GM19238 (cell line): ENCODE measurements at regions not wholly inside any gene's neighbourhood (a gene's known extent, or its start where the extent isn't known, plus 50 kb on each side); places are given as distances from the start of the nearest gene placed in this dataset.
A peak's percentile ranks its signal among the peaks of the same experiment; 100 is the strongest.

Experiments used
- DNase-seq: peaks from one replicate; pipeline ENCODE4 v3.0.0; 2011; ENCODE audit warnings: low spot score; ENCODE audit not compliant: insufficient read length

- no peak for DNase-seq
Measured at GRCh38 chr16:85307552-85308364, 195.5 kb upstream of the CIBAR2 start.

DNA sequence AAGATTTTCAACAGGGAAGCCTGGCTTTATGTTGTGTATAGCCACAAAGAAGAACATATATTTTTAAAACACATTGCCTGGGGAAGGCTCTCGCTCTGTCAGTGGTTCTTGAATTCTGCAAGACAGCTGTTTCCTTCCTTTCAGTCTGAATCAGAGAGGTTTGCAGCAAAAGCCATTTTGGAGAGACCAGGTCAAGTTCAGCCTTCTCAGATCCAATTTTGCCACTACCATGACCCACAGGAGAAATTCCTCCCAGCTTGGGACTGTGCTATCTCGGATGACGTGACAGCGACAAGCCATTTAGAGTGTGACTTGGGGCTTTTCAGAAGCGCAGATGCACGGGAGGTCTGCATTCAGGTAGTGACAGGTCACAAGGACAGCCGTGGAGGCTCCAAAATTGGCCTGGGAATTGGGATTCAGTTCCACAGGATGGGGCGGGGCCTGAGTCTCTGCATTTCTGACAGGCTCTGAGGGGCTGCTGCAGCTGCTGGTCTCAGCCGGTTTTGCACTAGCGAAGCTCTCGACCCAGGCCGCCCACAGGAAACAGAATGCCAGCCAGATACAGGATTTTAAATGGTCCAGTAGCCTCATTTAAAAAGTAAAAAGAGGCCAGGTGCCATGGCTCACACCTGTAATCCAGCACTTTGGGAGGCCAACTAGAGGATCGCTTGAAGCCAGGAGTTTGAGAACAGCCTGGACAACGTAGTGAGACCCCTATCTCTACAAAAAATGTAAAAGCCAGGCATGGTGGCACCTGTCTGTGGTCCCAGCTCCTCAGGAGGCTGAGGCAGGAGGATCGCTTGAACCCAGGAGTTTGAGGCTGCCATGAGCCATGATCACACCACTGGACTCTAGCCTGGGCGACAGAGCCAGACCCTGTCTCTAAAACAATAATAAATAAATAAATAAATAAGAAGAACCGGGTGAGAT, 196.6 kb upstream of the CIBAR2 start:
- no peak for DNase-seq

DNA sequence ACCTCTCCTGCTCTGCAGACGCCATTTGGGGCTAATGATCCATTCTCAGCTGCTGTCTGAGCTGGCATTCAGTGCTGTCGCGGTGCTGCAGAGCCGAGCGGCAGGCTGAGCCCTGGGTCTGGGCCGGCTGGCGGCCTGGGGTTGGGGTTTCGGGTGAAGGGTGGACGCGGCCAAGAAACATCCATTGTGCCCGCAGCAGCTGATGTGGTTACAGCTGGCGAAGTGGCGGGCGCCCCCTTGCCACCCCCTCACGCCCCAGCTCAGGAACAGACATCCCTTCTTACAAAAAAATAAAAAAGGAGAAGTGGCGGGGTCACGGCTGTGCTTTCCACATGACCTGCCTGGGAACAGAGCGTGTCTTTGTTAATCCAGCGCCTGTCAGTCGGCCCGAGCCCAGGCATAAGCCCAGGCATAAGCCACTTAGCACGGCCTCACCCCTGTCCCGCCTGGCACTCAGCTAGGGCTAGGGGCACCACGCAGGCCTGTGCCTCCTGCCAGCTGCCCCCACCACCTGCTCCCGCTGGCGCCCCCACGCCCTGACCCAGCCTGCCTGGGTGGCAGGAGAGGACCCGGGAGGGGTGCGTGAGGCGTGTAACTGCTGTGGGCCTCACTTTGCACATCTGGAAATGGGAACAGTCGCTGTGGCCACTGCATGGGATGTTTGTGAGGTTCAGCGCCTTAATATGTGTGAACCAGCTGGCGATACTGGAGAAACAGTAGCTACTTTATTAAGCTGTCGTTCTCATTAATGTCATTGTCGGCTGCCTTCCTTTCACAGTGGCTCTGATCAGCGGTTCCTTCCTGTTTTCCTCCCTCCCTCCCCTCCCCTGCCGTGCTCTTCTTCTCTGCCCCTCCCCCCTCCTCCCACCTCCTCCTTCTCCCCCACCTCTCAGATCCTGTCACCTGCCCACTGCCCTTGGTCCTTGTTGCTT, 197.7 kb upstream of the CIBAR2 start:
- DNase-seq = no peak

DNA sequence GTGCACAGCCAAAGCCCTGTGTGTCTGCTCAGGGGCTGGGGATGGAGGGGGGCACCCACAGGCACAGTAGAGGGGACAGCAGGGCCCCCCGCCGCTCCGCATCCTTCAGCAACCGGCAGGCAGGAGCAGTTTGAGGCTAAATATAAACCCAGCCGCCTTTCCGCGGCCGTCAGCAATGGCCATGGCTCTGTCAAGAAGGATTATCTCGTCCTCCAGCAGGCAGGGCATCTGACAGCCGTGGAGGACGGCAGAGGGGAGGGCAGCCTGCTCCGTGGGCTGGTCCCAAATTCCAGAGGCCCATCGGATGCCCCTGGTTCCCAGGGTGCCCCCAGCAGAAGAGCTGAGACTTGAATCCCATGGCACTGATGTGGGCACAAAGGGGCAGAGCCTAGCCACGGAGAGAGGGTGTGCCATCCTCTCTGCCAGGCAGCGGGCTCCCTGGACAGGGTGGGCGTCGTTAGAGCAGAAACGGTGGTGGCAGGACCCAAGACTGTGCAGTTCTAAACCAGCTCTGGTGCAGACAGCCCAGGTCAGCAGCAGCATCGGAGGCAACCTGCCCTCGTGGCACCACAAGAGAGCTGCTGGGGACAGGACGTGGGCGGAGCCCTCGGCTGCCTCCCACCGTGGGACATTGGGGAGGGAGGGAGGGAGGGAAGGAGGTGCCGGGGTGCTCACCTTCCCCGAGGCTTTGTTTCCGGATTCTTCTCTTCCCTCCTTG, 198.8 kb upstream of the CIBAR2 start:
- DNase-seq = no peak

DNA sequence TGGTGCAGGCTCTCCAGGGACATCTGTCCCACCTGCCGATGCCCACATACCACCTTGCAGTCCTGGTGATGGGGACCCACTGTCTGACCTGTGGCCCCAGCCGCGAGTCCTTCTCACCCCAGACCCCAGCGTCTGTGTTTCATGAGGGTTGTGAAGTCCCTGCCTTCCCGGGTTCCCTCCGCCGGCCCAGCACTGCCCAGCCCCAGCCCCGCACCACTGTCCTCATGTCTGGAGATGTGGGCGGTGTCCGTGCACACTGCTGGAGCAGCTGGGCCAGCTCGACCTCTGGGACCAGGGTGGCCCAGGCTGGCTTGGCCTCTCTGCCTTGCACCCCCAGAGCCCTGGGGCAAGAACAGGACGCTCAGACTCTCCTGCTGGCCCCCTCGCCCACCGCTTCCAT, 199.5 kb upstream of the CIBAR2 start:
- DNase-seq = no peak

DNA sequence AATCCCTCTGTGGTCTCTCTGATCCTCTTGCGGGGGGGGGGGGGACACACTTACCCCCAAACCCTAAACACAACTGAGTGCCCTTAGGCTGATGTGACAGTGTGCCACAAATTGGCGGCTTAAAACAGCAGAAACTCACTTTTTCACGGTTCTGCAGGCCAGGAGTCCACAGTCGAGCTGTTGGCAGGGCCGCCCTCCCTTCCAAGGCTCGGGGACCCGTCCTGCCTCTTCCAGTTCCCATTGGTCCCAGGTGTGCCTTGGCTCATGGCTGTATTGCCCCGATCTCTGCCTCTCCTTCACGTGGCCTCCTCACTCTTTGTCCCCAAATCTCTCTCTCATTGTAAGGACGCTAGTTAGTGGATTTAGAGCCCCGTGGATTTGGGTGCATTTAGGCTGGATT, 199.9 kb upstream of the CIBAR2 start:
- DNase-seq = no peak

DNA sequence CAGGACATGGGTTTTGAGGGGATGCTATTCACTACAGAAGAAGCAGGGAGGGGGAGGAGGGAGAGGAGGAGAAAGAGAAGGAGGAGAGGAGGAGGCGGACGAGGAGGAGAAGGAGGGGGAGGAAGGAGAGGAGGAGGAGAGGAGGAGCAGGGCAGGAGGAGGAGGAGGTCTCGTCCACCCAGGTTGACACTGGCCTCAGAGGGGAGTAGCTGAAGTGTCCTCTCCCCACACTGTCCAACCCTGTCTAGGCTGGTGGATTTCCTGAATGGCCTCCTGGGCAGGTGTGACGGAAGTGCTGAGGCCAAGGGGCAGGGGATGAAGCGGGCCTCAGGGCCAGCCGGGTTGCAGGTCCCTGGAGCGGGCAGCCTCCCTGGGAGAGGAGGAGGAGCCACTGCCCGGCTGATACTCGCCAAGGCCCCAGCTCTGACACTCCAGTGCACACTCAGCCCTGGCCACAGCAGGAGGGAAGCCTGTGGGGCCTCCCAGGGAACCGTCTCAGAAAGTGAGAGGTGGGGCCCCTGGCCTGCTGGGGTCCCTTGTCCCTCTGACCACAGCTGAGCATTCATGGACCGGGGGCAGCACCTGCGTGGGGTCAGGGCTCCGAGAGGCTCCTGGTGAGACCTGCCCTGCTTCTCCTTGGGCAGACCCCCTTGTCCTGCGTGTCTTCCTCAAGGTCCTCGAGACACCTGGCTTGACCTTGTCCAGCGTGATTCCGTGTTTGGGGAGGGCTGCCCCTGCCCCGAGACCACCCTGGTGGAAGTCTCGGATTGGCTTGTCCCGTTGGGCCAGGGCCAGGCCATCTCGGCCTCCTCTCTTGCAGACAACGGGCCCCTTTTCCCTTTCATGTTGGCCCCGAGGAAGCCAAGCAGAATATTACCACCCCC, 200.6 kb upstream of the CIBAR2 start:
- DNase-seq = no peak

DNA sequence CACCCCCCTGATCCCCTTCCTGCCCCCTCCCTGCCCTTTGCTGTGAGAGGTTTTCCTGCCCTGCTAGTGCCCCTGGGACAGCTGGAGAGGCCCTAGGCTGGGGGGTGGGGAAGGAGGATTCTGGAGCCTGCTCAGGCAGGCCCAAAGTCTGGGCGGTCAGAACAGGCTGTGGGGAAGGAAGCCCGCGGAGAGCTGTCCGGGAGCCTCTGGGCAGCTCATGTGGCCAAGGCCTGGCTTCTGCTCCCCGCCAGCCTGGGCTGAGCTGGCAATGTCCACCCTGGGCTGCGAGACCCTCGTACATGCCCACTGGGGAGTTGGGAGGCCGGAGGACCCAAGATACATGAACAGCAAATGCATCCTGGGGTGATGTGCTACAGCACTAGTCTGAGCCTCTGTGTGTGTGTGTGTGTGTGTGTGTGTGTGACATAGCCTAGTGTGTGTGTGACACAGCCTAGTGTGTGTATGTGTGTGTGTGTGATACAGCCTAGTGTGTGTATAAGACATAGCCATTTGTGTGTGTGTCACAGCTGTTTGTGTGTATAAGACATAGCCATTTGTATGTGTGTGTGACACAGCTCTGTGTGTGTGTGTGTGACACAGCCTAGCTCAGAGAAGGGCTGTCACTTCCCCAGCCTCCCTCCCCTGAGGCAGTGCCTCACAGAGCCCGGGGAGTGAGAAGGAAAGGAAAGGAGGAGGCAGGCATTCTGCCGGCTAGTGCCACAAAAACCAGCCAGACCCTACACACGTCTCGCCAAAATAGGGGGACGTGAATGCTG, 201.4 kb upstream of the CIBAR2 start:
- DNase-seq = no peak

DNA sequence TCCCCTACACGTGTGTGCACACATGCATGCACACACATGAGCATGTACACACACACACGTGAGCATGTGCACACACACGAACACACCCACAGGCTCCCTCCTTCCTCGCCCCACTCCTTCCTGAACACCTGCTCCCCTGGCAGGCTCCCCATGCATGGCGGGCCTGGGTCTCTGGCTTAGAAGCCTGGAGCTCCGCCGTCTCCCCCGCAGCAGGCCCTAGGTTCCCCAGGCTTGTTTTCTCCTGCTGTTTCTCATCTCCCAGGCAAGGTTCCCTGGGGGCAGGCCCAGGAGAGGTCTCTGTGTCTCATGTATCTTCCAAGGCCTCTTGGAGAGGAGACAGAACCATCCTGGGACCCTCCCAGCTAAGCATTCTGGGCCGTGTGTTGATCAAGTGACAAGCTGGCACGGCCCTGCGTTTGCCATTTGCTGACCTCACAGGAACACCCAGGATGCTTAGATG, 202.3 kb upstream of the CIBAR2 start:
- DNase-seq = no peak

DNA sequence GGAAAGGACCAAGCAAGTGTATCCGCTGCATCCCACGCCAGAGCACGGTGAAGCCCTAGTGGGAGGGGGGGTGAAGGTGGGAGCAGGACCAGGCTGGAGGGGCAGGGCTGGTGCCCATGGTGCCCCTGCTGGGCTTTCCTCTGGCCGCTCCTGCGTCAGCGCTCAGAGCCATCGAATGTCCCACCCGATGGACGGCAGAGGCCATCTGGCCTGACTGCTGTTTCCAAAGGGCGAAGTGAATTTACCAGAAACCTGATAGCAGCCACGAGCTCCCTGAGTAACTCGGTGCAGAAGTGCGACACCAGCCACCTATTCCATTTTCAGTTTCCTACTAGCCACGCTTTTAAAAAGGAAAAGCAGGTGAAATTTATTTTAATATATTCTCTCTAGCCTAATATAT, 203.6 kb upstream of the CIBAR2 start:
- DNase-seq = no peak

DNA sequence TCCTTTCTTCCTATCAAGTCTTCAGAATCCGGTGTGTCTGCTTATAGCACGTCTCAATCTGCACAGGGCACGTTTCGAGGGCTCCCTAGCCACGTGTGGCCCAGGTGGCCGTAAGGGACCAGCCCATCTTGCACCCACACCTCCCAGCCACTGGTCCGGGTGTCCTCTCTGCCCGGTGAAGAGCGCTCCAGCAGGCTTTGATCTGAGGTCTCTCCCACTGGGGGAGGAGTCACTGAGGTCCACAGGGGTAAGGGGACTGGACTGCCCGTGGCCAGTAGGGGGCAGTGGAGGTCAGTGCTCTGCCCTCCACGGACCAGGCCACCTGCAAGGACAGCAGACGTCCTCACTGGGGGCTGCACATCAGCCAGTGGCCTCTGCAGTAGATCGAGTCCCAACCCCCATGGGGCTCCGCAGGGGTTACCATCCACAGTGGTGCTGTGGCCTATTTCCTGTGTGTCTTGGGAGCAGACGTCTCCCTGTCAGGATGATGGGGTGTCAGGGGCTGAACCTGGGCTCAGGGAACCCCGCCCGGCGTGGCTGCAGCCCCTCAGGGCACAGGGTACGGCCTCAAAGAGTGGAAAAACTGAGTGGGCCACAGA, 204.1 kb upstream of the CIBAR2 start:
- DNase-seq = peak; percentile 54

DNA sequence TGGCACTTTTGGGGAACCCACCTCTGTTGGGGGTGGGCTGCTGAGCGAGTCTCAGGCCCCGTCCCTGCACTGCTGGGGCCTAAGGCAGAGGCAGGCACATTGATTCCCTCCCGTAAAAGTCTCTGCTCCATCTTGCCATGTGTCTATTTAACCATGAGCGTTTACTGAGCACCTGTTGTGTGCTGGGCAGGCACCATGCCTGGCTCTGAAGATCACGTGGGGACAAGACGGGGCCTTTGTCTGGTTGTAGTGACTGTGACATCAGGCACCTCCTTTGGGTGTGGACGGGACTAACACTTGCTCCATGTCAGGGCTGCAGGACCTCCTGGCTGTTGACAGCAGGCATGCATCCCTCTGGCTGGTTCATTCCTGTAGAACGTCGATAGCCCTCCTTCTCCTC, 204.7 kb upstream of the CIBAR2 start:
- DNase-seq = no peak

- DNase-seq = no peak
Measured at GRCh38 chr16:85317704-85318103, 205.4 kb upstream of the CIBAR2 start.

DNA sequence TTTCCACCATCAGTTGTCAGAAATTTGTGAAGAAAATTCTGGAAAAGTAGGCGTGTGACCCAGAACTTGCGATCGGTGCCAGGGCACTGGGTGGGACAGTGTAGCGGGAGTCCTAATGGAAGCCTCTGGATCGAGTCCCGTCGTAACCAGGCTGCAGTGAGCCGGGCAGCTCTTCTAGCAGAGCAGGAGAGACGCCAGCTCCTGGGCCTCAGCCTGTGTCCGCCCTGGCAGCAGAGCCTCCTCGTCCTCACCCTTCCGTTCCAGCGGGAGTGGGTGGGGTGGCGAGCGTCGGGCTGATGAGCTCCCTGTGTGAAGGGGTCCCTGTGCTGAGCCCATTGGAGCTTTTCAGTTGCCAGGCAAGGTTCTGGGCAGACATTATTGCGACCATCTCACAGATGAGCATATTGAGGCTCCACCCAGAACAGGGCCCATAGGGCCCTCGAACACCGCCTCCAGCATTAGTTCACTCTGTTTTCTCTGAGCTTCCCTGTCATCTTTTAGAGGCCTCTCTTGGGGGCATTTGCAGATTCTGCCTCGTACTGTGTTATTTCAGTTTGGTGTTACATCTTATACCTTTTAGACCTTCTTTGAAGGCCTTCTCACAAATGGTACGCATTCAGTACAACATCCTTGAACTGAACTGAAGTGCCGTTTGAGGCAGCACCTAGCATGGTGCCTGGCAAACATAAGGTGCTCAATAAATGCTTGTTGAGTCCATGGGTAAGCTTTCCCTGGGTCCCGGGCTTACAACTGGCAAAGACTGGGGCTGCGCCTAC, 207.1 kb upstream of the CIBAR2 start:
- DNase-seq = no peak

- DNase-seq = no peak
Measured at GRCh38 chr16:85319984-85320440, 207.7 kb upstream of the CIBAR2 start.

DNA sequence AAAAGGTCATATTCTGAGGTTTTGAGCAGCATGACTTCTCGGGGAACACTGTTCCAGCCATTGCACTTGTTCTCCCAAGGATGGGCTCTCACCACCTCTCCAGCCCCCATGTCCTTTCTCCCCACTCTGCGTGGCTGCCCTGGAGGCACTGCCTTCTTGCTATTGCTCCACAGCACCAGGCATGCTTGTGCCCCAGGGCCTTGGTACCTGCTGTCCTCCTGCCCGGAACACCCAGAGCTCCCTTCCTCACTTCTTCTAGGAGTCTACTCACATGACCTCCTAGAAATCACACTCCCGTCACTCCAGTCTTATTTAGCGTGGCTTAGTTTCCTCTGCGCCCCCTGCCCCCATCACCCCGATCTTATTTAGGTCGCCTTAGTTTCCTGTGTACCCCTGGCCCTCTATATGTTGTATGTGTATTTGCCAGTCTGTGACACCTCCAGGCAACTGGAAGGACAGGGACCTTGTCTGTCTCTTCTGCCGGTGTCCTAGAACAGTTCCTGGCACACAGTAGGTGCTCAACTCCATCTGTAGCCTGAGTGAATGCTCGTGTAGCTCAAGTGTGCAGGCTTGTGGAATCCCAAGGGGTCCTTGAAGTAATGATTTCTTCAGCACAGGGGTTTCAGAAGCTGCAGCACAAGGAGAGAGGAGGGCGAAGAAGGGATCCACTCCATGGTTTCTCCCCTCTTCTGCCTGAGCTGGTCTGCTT, 208.6 kb upstream of the CIBAR2 start:
- no peak for DNase-seq
